GM12874 (cell line): ENCODE measurements at regions not wholly inside any gene's neighbourhood (a gene's known extent, or its start where the extent isn't known, plus 50 kb on each side); places are given as distances from the start of the nearest gene placed in this dataset.

Experiments
- TF ChIP-seq, protein P1 (sequence below): IDR thresholded peaks from 2 replicates; pipeline ENCODE4 v1.5.1; 2011; ENCODE audit warnings: low read depth, mild to moderate bottlenecking, control low read depth, low read length, moderate library complexity; ENCODE audit not compliant: insufficient read depth

DNA sequence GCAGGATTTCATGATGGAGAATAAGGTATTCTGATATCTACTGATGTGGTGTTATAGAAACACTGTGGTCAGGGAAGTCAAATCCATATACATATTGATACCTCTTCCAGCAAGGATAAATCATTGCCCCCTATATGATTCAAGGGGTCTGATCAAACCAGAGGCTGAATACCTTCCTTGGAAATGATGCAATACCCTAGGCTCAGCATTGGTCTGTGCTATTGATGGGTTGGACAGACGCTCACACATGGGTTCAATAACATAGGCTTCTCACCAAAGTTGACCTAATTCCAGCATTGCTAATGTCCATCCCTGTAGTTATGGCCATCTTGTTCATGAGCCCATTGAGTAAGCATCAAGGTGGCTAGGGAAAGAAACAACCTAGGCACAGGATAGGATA, 257.0 kb upstream of the USP24 start:
- TF ChIP-seq, protein P1, sequence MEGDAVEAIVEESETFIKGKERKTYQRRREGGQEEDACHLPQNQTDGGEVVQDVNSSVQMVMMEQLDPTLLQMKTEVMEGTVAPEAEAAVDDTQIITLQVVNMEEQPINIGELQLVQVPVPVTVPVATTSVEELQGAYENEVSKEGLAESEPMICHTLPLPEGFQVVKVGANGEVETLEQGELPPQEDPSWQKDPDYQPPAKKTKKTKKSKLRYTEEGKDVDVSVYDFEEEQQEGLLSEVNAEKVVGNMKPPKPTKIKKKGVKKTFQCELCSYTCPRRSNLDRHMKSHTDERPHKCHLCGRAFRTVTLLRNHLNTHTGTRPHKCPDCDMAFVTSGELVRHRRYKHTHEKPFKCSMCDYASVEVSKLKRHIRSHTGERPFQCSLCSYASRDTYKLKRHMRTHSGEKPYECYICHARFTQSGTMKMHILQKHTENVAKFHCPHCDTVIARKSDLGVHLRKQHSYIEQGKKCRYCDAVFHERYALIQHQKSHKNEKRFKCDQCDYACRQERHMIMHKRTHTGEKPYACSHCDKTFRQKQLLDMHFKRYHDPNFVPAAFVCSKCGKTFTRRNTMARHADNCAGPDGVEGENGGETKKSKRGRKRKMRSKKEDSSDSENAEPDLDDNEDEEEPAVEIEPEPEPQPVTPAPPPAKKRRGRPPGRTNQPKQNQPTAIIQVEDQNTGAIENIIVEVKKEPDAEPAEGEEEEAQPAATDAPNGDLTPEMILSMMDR = no peak

DNA sequence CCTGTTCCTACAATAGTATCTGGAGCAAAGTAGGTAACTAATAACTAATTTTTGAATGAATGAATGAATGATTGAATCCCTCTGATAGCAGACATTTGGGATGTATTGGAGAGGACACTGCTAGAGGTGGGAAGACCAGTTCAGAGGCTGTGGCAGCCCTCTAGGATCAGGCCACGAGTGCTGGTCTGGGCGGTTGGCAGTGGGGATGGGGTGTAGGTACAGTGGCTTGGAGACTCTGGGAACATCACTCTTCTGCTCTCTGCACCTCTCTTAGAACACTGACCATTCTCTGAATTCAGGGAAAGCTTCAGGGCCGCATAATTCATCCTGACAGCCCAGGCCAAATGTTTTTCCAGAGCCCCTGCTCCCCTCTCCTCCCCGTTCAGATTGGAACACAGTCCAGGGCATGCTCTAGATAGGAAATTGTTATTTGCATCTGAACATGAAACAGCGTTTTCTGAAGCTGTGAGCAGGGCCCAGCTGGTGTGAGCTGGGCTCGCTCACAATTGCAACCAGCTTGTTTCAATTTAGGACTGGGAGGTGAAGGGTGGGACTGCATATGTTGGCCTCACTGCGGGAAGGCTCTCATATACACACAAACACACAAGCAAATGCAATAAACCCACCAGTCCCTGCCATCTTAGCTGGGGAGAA, 253.1 kb upstream of the USP24 start:
- TF ChIP-seq, protein P1 = no peak

GRCh38 chr1:55466921-55467320, 251.8 kb upstream of the USP24 start:
- TF ChIP-seq, protein P1 = no peak

DNA sequence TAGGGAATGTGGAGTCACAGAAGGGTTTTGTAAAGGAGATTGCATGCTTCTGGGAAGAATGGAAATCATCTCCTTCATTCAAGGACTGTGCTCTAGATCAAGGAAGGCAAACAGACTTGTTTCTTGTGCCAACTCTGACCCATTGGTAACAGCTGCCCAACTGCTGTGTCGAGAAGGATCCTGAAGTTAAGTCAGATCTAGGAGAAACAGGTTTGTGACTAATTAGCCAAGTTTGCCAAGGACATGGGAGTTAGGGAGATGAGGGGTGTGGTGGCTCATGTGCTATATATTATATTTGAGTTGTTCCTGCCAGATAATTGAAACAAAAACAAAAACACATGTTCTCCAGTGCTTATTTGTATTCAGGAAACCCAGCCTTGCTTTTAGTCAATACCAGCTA, 251.2 kb upstream of the USP24 start:
- TF ChIP-seq, protein P1 = no peak

GRCh38 chr1:55464550-55464949, 249.4 kb upstream of the USP24 start:
- TF ChIP-seq, protein P1 = no peak

- TF ChIP-seq, protein P1 = no peak
Observed at GRCh38 chr1:55463814-55464475, 248.8 kb upstream of the USP24 start.

DNA sequence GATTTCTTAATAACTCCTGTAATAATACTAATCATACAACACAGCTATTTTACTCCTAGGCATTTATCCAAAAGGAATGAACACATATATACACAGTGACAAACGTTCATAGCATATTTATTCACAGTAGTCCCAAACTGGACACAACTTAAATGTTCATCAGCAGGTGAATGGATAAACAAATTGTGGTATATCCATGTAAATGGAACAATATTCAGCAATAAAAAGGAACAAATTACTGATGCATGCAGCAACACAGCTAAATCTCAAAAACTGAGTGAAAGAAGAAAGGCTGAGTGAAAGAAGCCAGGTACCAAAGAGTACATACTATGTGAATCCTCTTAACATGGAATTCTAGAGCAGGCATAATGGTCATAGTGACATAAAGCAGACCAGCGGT, 242.7 kb upstream of the USP24 start:
- TF ChIP-seq, protein P1 = no peak
